ENCODE measurements at regions not wholly inside any gene's neighbourhood (a gene's known extent, or its start where the extent isn't known, plus 50 kb on each side); places are given as distances from the start of the nearest gene placed in this dataset.
A peak's percentile ranks its signal among the peaks of the same experiment; 100 is the strongest.

GRCh38 chrX:794311-794710 is 163.7 kb downstream of the SHOX start (continued):
- TF ChIP-seq ZNF462 (CRISPR knock-in tag; IDR thresholded peaks at IDR 0.05): no peak
- no peak for TF ChIP-seq CTCF (conservative IDR thresholded peaks at IDR 0.05; ENCODE audit: low read depth in 2 of 2)
- no peak for TF ChIP-seq JUNB (IDR thresholded peaks at IDR 0.05; ENCODE audit: unreplicated experiment)
- TF ChIP-seq CREB1 (CRISPR knock-in tag; IDR thresholded peaks at IDR 0.05; ENCODE audit: low read depth): no peak
- no peak for TF ChIP-seq POLR2AphosphoS5 (IDR thresholded peaks at IDR 0.05; ENCODE audit: low read depth)
- TF ChIP-seq STAT1 (IDR thresholded peaks at IDR 0.05; ENCODE audit: unreplicated experiment): no peak

- Histone ChIP-seq H2AFZ (no peak overlapping the region), H4K20me1 (replicated peaks; ENCODE audit: insufficient read depth) (no peaks in the 10 kb centered on the region), H3K4me2 (no peak overlapping the region), H3K79me2 (replicated peaks; ENCODE audit: insufficient read depth) (no peaks in the 10 kb centered on the region), H3K4me3 (no peak overlapping the region), H3K9me2 (ENCODE audit: insufficient read depth) (no peaks in the 10 kb centered on the region), H3K27ac (ENCODE audit: low read depth) (no peak overlapping the region), H3F3A (replicated peaks; ENCODE audit: low read depth) (peaks cover 11% of the 10 kb centered on the region), H3K4me1 (ENCODE audit: insufficient read depth) (peaks cover 23% of the 10 kb centered on the region), H3K36me3 (ENCODE audit: insufficient read depth) (no peaks in the 10 kb centered on the region), H3K27me3 (ENCODE audit: insufficient read depth) (no peaks in the 10 kb centered on the region)
- H3K27ac Mint-ChIP-seq: no peak overlapping the region
- DNase-seq (ENCODE audit: low spot score) (peak; percentile 43), ATAC-seq (no peak)
- H3K27me3 Mint-ChIP-seq (ENCODE audit: insufficient read depth, low read depth, poor library complexity): peaks cover 7% of the 10 kb centered on the region
- peaks cover 4% of the 10 kb centered on the region; the same call in 1 of the 3 replicates for H3K4me1 Mint-ChIP-seq
- H3K4me3 Mint-ChIP-seq: no peak overlapping the region
- H3K9me3 Mint-ChIP-seq: peaks cover 90% of the 10 kb centered on the region
- H3K36me3 Mint-ChIP-seq (ENCODE audit: low read depth): peaks cover 32% of the 10 kb centered on the region; the same call in 2 of the 3 replicates
- no peak for TF ChIP-seq CTCF (conservative IDR thresholded peaks at IDR 0.05; ENCODE audit: low read depth in 2 of 2)
- no peak for TF ChIP-seq POLR2AphosphoS5 (IDR thresholded peaks at IDR 0.05; ENCODE audit: low read depth)
- no peak for TF ChIP-seq ETS1 (IDR thresholded peaks at IDR 0.05)
- no peak for TF ChIP-seq EZH2phosphoT487 (IDR thresholded peaks at IDR 0.05; ENCODE audit: unreplicated experiment)
These were observed 162.7 kb downstream of the SHOX start for GRCh38 chrX:793216-793770.

Data from GM23338 (cell line).